GM21390 (cell line): ENCODE measurements at regions not wholly inside any gene's neighbourhood (a gene's known extent, or its start where the extent isn't known, plus 50 kb on each side); places are given as distances from the start of the nearest gene placed in this dataset.

Experiments used
- ATAC-seq: cut with Tn5 transposase; IDR thresholded peaks from one replicate; pipeline ENCODE4 v1.9.1; 2021; ENCODE audit not compliant: unreplicated experiment

GRCh38 chr7:24341691-24342413, 57.9 kb downstream of the NPY start:
- no peak for ATAC-seq

GRCh38 chr7:24343614-24344013, 59.6 kb downstream of the NPY start:
- no peak for ATAC-seq

- no peak for ATAC-seq
These were observed 62.1 kb downstream of the NPY start for GRCh38 chr7:24346129-24346528.

GRCh38 chr7:24346716-24347115, 62.7 kb downstream of the NPY start:
- no peak for ATAC-seq

- no peak for ATAC-seq
These were observed 65.3 kb downstream of the NPY start for GRCh38 chr7:24349339-24349738.

GRCh38 chr7:24354456-24354855, 70.5 kb downstream of the NPY start:
- no peak for ATAC-seq

GRCh38 chr7:24356718-24357386, 72.9 kb downstream of the NPY start:
- no peak for ATAC-seq

- ATAC-seq, result no peak
These were observed 77.0 kb downstream of the NPY start for GRCh38 chr7:24361001-24361400.

GRCh38 chr7:24365606-24366005, 81.6 kb downstream of the NPY start:
- no peak for ATAC-seq

- no peak for ATAC-seq
These were observed 82.9 kb downstream of the NPY start for GRCh38 chr7:24366876-24367275.

- ATAC-seq, result no peak
These were observed 84.2 kb downstream of the NPY start for GRCh38 chr7:24368161-24368560.

GRCh38 chr7:24370541-24370940, 86.6 kb downstream of the NPY start:
- no peak for ATAC-seq

GRCh38 chr7:24372961-24373955, 89.3 kb downstream of the NPY start:
- no peak for ATAC-seq

- no peak for ATAC-seq
These were observed 95.1 kb downstream of the NPY start for GRCh38 chr7:24378871-24379616.

GRCh38 chr7:24381894-24382505, 98.0 kb downstream of the NPY start:
- ATAC-seq, result no peak

GRCh38 chr7:24383055-24383454, 99.1 kb downstream of the NPY start:
- ATAC-seq, result no peak

- peak; percentile 69 for ATAC-seq
These were observed 100.5 kb downstream of the NPY start for GRCh38 chr7:24384362-24385030.

- ATAC-seq, result no peak
These were observed 104.2 kb downstream of the NPY start for GRCh38 chr7:24388212-24388611.

- ATAC-seq, result no peak
These were observed 106.6 kb downstream of the NPY start for GRCh38 chr7:24390376-24391157.
